GM19351 (cell line): ENCODE measurements at regions not wholly inside any gene's neighbourhood (a gene's known extent, or its start where the extent isn't known, plus 50 kb on each side); places are given as distances from the start of the nearest gene placed in this dataset.
"Not testable (repeated sequence)": the region's sequence is repeated elsewhere in the genome, so short reads cannot be mapped to it uniquely, and the experiment has no call there.

ENCODE experiments used
- ATAC-seq: cut with Tn5 transposase; IDR thresholded peaks from one replicate; pipeline ENCODE4 v1.9.1; 2021; ENCODE audit warnings: mild to moderate bottlenecking, moderate library complexity; ENCODE audit not compliant: unreplicated experiment

DNA sequence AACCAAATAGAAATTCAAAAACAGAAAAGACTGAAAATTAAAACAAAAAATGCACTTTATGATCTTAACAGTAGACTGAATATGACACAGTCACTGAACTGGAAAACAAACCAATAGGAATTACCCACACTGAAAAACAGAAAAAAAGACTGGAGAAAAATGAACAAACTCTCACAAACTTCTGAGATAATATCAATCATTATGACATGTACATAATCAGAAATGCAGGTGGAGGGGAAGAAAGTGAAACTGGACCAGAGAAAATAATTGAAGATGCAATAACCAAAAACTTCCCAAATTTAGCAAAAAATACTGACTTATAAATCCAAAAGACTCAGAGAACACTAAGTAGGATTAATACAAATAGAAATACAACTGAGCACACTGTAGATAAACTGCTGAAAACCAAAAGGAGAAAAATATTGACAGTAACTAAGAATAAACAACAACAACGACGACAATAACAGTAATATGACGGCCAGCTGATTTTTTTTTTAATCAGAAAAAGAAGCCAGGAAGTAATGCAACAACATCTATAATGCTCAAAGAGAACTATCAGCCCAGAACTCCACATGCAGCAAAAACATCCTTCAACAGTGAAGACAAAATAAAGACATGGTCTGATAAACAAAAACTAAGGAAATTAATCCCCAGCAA, 108.1 kb downstream of the ZFAND4 start:
- ATAC-seq: no peak

DNA sequence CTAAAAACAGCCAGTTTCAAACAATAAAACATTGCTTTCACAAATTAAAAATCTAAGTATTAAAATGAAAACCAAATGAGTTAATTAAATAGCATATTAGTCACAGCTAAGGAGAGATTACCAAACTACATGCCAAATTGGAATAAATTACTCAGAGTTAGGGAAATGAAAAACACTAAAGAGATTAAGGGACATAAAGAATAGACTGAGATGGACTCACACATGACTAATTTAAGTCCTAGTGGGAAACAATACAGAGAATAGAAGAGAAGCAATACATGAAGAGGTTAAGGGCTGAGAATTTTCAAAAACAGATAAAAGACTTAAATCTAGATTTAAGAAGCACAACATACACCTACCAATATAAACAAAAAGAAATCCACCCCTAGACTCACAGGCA, 110.6 kb downstream of the ZFAND4 start:
- ATAC-seq: no peak

DNA sequence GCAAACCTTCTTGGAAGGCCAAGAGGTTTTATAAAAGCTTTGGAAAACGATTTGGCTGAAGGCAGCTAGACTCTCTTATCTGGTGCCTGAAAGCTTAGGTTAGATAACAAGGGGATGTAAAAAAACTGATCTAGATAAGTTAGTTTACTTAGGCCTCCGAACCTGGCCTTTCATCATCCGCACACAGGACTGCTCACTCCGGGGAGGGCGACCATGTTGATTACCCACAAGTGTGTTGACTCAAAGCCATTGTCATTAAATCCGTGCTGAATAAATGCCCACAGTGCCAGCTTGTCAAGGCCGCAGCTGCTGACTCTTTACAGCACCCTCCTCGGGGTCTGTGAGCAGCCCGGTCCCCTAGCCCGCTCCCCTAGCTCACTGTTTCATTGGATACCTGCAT, 112.3 kb downstream of the ZFAND4 start:
- no peak for ATAC-seq

DNA sequence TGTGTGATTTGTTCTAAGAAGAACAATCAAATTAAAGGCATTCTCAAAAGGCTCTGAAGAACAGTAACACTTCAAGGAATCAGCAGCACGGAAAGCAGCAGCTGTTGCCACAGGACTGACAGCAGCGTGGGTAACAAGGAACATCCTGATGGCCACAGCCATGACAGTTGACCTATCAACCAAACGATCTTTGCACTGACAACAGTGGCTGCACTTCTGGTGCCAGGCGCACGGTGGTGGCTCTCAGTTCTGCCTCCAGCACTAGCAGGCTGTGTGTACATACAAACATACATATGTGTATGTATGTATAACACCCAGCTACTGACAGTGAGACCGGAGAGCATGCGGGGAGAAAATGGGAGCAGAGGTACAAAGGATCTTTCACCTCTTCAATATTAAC, 114.1 kb downstream of the ZFAND4 start:
- ATAC-seq: no peak

DNA sequence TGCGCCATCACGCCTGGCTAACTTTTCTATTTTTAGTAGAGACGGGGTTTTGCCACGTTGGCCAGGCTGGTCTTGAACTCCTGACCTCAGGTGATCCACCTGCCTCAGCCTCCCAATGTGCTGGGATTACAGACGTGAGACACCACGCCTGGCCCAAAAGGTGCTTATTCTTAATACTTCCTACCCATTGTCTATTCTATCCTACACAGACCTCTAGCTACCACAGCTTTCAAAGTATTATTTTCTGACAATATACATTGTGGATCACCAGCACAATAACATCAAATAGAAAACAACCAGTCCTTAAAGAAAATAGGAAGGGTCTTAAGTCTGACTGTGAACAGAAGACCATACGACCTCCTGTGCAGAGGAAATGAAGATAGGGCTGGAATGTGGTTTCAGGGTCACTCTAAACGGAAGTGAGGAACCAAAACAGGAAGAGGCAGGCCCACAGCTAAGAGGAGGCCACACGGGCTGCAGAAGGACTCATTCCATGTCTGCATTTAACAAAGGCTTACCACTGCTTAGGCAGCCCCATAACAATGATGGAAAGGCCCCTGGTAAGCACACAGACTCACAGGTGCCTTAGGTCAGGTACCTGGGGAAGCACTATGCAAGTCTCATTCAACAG, 115.2 kb downstream of the ZFAND4 start:
- ATAC-seq: peak; percentile 64

DNA sequence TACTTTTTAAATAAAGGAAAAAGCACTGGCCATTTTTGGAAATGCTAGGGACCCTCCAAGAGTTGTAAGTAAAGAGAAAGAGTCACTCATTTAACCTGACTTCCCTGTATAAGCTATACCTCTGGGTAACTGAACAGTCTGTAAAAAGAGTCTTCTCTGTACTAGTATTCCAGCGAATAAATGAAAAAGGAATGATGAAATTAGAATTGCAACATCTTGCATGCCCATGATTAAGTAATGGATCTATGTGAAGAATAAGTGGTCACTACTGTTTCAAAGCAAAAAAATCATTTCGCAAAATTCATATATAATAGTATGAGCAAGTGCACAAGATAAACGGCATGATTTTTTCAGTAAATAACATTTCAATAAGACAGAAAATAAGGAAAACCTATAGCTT, 116.8 kb downstream of the ZFAND4 start:
- ATAC-seq: no peak

DNA sequence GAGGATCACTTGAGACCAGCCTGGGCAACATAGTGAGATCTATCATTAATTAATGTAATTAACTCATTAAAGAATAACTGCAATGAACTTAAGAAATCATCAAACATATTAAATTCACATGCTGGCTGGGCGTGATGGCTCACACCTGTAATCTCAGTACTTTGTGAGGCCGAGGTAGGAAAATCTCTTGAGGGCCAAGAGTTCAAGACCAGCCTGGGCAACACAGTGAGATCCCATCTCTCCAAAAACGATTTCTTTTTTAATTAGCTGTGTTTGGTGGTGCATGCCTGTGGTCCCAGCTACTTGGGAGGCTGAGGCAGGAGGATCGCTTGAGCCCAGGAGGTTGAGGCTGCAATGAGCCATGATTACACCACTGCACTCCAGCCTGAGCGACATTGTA, 117.2 kb downstream of the ZFAND4 start:
- not testable (repeated sequence) for ATAC-seq

DNA sequence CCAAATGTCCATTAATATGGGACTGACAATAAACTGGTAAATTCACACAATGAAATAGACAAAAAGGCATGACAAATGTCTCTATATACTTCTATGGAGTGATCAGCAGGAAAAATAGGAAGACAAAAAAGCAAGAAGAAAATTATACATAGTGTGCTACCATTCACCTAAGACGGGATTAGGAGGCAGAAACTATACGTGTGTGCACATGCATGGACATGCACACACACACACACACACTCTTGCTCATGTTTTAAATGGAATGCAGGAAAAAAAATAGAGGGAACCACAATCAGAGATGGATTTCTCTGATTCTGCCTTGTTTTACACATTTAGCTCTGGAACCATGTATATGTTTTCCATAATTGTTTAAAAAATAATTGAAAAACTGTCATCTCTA, 119.0 kb downstream of the ZFAND4 start:
- no peak for ATAC-seq

DNA sequence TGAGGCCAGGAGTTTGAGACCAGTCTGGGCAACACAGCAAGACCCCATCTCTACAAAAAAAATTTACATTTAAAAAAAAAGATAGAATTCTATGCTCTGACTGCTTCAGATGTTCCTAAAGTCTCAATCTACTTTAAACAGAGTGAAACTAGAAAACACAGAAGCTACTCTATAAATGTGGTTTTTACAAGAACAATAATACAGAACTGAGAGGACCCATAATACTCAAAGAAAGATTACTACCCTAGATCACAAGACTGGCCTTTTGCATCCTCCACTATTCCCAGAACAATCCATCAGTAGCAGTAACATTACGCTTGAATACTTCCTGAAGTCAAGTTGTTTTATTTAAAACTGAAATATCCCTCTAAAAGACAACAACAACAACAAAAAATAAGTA, 119.4 kb downstream of the ZFAND4 start:
- no peak for ATAC-seq

DNA sequence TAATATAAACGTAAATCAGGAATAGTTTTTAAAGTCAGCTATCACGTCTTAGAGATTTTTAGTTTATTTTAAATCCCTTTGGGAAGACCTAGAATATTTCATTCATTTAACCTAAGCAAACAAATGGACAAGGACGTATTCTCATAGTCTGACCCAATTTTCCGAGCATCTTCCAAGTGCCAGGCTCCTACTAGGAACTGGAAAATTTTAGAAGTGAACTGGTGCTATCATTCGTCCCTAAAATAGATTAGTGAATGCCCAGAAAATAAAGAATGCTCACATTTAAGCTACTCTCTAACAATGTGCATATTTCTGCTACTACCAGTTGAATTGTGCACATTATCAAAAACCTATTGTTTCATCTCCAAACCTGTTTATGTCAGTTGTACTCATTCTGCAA, 120.1 kb downstream of the ZFAND4 start:
- ATAC-seq: no peak

DNA sequence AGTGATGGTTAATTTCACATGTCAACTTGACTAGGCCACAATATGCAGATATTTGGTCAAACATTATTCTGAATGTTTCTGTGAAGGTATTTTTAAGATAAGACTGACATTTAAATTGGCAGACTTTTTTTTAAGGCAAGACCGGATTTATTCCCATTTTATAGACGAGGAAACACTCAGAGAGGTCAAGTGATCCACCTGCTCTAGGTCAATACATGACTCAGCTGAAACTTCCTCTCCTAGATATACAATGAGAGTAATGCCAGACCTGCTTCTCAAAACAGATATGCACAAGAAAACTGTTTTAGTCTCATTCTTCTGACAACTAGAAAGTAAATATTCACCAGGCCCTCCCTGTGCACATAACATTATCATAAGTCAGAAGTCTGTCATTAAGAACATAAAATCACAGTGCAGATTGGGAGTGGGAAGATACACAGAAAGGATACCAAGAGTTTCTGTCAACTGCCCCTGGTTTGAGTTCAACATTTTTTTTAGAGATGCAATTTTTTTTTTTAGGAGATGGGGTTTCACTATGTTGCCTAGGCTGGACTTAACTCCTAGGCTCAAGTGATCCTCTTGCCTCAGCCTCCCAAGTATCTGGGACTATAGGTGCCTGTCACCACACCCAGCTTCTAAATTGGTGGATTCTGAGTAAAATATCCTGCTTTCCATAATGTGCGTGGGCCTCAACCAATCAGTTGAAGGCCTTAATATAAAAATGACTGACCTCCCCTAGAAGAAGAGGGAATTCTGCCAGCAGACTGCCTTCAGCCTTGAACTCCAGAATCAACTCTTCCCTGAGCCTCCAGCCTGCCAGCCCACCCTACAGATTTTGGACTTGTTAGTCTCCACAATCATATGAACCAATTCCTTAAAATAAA, 121.4 kb downstream of the ZFAND4 start:
- no peak for ATAC-seq

DNA sequence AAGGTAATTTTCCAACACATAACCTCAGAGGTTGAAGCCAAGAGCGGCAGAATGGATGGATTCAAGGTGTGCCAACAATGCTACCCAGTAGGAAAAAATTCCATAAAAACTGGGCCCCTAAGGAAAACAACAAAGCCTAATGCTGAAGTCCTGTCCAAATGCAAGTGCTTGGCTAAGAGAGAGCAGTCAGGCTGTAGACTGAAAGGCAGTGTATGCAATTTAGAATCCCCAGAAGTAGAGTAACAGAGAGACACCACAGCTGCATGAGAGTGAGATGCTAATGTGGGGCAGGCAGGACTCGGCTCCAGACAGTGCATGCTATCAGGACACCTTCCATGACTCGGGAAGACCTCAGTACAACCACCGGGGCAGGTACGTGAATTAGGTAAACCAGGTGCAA, 124.5 kb downstream of the ZFAND4 start:
- ATAC-seq: no peak

DNA sequence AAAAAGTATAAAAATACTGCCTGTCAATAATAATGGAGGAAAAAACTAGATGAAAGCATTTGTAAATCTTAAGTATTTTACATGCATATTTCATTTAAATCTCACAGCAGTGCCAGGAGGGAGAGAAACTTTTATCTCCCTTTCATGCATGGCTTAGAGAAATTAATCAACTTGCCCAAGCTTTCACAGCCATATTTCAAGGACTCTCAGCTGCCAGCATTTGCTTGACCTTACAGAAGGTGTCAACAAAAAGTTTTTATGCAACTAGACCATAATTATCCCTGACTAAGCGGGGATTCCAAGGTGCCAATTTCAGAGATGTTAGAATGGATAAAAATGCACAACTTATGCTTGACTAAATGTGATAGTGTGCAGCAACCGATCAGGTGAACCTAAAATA, 125.4 kb downstream of the ZFAND4 start:
- no peak for ATAC-seq

DNA sequence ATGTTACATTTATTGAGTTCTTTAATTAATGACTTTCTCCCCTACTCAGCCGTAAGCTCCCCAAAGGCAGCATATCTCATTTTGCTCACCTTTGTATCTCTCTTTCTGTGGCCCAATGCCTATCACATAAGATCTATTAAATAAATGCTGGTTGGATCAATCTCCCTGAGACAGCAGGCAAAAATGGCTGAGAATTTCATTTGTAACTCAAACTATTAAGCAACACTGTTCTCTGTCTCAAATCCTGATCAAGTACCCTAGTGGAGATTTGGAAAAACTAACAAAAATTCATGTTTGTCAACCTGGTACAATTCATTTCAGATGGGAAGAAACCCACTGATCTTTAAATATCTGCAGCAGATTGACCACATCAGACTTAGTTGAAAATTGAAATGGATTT, 127.4 kb downstream of the ZFAND4 start:
- no peak for ATAC-seq

DNA sequence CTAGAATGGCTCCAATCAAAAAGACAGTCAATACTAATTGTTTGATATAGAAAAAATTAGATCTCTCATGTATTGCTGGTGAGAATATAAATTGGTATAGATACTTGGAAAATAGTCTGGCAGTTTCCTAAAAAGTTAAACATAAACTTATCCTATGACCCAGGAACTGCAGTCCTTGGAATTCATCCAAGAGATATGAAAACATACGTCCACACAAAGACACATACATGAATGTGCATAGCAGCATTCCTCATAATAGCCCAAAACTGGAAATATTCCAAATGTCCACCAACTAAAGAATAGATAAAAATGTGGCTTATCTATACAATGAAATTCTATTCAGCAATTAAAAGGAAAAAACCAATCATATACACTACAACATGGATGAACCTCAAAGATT, 128.4 kb downstream of the ZFAND4 start:
- ATAC-seq: no peak

DNA sequence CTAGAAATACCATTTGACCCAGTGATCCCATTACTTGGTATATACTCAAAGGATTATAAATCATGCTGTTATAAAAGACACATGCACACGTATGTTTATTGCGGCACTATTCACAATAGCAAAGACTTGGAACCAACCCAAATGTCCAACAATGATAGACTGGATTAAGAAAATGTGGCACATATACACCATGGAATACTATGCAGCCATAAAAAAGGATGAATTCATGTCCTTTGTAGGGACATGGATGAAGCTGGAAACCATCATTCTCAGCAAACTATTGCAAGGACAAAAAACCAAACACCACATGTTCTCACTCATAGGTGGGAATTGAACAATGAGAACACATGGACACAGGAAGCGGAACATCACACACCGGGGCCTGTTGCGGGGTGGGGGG, 131.5 kb downstream of the ZFAND4 start:
- ATAC-seq: not testable (repeated sequence)

DNA sequence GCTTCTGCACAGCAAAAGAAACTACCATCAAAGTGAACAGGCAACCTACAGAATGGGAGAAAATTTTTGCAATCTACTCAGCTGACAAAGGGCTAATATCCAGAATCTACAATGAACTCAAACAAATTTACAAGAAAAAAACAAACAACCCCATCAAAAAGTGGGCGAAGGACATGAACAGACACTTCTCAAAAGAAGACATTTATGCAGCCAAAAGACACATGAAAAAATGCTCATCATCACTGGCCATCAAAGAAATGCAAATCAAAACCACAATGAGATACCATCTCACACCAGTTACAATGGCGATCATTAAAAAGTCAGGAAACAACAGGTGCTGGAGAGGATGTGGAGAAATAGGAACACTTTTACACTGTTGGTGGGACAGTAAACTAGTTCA, 132.0 kb downstream of the ZFAND4 start:
- not testable (repeated sequence) for ATAC-seq

DNA sequence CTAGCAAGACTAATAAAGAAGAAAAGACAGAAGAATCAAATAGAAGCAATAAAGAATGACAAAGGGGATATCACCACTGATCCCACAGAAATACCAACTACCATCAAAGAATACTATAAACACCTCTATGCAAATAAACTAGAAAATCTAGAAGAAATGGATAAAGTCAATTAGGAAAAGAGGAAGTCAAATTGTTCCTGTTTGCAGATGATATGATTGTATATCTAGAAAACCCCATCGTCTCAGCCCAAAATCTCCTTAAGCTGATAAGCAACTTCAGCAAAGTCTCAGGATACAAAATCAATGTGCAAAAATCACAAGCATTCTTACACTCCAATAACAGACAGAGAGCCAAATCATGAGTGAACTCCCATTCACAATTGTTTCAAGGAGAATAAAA, 133.0 kb downstream of the ZFAND4 start:
- not testable (repeated sequence) for ATAC-seq

DNA sequence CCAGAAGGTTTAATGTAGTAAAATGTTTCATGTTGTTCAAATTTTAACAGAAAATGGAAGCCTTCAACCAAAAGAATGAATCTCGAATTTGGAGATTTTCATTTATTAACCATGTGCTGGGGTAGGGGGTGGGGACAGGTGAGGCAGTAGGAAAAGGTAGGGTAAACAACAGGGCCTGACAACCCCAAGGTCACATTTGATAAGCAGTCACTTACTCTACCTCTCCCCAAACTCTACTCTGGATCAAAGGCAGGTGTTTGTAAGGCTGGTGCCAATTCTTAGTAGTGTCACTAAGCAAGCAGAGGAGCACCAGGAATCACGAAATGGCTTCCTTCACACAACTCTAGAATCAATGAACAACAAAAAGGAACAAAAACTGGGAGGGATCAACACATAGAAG, 138.0 kb downstream of the ZFAND4 start:
- ATAC-seq: no peak

DNA sequence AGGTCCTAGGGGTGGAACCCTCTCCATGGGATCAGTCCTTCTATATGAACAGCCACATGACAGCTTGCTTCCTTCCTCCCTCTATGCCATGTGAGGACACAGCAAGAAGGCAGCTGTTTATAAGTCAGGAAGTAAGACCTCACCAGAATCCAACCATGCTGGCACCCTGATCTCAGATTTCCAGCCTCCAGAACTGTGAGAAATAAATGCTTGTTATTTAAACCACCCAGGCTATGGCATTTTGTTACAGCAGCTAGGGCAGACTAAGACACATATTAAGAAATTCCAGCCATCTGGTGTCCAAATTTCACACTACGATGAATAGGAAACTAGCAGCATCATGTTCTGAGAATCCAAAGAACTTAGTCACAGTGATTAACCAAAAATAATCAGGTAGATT, 140.1 kb downstream of the ZFAND4 start:
- ATAC-seq: no peak

DNA sequence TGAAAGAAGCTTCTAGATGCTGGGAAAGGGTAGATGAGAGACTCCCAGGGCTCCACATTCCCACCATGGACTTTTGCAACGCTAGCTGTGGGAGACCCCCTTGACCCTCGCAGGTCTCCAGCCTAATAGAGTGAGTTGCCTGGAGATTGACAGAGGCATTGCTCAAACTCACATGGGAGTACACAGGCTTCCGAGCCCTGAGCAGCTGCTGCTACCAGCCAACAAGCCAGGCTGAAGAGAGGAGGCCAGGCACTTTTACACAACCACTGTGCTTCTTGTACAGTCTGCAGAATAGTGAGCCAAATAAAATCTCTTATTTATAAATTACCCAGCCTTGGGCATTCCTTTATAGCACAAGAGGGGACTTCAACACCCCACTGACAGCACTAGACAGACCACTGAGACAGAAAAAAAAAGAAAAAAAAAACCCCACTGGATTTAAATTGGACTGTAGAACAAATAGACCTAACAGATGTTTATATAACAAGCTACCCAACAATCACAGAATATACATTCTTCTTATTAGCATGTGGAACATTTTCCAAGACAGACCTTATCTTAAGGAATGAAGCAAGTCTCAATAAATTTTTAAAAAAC, 146.2 kb downstream of the ZFAND4 start:
- no peak for ATAC-seq

DNA sequence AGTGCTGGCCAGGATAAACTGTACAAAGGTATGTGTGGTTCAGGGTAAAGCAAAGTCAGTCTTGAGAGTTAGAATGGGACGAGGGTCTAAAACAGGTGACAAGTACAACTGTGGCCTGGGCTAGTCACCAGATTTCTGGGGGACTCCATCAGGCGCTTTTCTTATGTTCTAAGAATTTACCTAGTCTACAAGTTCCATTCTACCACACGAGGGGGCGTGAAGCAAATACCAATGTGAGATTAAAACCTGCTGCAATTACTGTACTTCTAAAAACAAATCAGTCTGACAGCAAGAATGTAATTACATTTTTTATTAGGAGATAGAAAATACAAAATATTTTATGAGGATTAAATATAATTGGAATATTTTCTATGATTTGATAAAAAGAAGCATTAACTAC, 146.5 kb downstream of the ALOX5 start:
- no peak for ATAC-seq
